ENCODE measurements at regions not wholly inside any gene's neighbourhood (a gene's known extent, or its start where the extent isn't known, plus 50 kb on each side); places are given as distances from the start of the nearest gene placed in this dataset.

- DNase-seq: no peak
Observed at GRCh38 chr2:41870265-41870585, 177.6 kb upstream of the PKDCC start.

GRCh38 chr2:41871080-41871479, 176.7 kb upstream of the PKDCC start:
- DNase-seq: no peak

DNA sequence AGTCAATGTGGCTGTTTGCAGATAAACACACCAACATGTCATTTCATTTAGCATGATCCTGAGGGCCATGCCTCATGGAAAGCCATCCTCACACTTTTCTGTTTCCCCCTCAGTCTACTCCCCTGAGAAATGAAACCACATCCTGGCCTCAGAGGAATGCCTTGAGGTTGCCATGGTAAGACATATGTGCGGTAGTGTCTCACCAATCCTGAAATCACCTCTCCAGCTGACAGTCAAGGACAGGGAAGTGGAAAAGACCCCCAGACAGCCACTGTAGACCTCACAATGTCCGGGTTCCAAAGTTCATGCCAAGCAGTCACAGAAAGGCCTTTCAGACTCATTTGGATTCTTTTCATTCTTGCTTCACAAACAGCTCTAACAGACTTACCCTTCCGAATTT, 175.2 kb upstream of the PKDCC start:
- no peak for DNase-seq

GRCh38 chr2:41873102-41874031, 174.5 kb upstream of the PKDCC start:
- no peak for DNase-seq

GRCh38 chr2:41877114-41877678, 170.6 kb upstream of the PKDCC start:
- DNase-seq: no peak

GRCh38 chr2:41878056-41878455, 169.8 kb upstream of the PKDCC start:
- no peak for DNase-seq

DNA sequence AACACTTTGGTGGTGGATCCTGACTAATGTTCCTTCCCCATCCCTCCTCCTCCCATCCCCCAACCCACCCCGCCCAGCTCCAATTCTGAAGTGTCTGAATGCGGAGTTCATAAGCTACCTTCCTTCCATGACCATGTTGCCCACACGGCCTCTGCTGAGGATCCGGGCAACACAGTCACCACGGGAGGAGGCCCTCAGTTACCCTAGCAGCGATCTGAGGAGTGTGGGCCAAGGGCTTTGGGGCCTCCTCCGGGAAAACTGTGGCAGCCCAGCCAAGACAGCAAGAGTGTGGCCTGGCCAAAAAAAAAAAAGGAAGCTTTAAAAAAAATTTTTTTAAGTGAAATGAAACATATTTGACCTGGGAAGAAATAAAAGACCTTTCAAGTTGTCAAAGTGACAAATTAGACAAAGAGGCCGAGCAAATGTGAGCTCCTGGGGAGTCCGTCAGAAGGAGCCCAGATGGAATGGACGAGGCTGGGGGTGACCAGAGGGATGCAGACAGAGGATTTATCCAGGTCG, 169.0 kb upstream of the PKDCC start:
- DNase-seq: no peak

DNA sequence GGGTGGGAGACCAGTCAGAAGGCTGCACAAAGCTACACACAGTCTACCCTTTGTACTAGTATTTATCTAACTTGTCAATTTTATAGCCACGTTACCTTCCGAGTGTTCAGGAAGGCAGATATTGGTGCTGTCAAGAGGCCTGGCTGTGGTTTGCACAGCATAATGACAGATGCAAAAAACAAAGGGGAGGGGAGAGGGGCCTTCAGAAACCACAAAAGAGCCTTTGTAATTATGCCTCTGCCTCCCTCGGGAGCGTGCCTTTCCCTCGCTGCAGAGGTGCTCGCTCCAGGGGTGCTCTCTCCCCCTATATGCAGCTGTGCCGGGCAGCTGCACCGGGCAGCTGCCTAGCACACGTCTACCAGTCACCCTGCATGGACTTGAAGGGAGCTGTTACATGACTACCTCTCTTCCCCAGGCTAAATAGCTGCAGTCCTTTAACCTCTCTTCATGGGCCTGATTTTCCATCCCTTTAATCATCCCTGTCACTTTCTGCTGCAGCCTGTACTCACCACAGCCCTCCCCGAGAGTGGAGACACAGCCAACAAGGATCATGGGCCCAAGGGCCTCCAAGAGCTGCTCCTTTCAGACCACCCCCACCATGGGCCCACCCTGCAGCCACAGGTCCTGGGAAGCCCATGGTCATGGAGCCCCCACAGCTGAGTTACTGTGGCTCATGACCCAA, 168.4 kb upstream of the PKDCC start:
- DNase-seq: no peak

- no peak for DNase-seq
Observed at GRCh38 chr2:41880561-41881243, 167.1 kb upstream of the PKDCC start.

DNA sequence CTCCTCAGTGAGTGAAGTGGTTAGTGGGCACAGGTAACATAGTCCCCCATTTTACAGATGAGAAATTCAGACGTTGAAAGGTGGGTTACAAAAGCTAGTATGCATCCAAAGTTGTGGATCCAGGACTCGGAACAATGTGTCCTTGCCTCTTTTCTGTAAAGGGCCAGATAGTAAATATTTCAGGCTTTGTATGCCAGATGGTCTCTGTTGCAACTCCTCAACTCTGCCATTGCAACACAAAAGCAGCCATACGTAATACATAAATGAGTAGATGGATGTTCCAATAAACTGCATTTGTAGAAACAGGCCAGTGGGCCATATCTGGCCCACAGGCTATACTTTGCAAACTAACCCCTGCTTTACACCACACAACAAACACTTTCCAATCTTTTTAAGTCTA, 166.6 kb upstream of the PKDCC start:
- DNase-seq: no peak

DNA sequence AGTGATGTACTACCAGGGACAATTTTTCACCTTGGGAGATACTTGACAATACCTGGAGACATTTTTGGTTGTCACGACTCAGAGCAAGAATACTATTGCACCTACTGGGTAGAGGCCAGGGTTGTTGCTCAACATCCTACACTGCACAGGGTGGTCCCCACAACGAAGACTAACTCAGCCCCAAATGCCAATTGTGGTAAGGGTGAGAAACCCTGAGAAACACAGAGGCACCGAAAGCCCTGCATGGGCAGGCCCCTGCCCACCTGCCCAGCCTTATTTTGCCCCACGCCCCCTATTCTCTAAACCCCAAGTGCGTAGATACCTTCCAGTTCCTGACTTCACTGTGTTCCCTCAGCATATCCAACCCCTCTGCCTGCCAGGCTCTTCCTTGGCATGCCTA, 163.1 kb upstream of the PKDCC start:
- no peak for DNase-seq

- no peak for DNase-seq
Observed at GRCh38 chr2:41886145-41886664, 161.6 kb upstream of the PKDCC start.

DNA sequence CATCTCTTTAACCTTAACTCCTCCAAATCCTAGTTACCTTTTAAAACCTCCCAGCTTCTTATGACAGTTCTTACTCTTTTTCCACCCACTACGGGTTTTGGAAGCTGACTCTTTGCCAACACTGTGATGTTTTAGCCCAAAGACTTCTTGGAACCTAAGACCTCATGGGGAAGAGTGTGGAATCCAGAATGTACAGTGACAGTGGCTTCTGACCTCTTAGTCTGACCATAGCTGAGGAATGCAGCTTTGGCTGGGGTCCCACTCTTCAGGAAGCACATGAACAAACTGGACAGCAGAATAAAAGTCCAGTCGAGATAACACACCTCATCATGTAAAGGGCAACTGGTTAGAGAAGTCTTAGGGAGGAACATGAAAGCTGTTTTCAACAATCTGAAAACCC, 161.1 kb upstream of the PKDCC start:
- DNase-seq: no peak

DNA sequence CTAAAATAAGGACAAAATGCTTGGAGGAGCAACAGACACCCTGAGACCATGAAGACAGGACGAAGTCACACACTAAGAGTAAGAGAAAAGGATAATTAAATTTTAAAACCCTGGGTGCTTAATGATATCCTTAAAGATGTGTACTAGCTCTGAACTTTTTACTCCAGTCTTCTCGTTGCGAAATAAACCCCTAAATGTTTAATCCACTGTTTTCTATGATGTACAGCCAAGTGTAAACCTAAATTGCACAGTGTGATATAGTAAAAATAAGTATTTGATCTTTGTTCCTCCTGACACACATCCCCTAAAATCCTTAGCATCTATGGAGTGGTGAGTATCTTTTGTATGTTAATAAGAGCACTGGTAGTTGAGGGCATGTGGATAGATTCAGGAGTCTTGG, 157.5 kb upstream of the PKDCC start:
- DNase-seq: no peak

GRCh38 chr2:41892476-41892875, 155.3 kb upstream of the PKDCC start:
- no peak for DNase-seq

- DNase-seq: no peak
Observed at GRCh38 chr2:41894563-41895333, 153.1 kb upstream of the PKDCC start.

DNA sequence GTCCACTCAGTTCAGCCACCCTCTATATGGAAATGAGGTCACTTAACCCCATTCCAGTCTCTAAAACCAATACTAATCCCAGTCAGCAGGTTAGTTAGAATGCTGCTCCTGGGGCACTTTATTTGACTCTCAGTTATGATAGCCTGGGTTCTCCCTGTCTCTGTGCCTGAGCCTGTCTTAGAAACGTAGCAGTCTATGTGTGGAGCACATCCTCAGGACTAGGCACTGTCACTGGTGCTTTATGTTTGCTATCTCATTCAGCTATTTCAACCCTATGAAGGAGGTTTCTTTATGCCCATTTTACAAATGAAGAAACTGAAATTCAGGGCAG, 152.5 kb upstream of the PKDCC start:
- DNase-seq: no peak

GRCh38 chr2:41896186-41896846, 151.5 kb upstream of the PKDCC start:
- DNase-seq: no peak

- DNase-seq: no peak
Observed at GRCh38 chr2:41899189-41899588, 148.6 kb upstream of the PKDCC start.

DNA sequence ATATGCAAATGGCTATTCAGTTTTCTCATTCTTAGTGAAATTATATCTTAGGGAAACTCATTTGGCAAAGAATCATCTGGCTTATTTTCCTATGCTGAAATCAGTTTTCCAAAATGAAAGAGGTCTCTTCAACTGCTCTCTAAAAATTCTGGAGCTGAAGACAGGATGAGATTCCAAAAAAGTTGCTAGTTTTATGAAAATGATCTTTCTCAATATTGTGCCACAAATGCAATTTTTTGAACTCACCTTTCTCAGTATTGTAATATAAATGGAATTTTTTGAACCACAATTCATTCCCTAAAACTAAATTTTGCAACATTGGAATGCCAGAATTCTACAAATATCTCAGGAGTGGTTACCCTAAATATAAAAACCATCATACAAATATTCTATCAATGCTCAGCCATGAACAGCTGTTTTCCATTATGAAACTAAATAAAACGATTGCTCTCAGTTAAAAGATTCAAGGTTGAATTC, 147.7 kb upstream of the PKDCC start:
- DNase-seq: no peak

GRCh38 chr2:41902897-41903296, 144.9 kb upstream of the PKDCC start:
- DNase-seq: no peak
